ENCODE measurements at regions not wholly inside any gene's neighbourhood (a gene's known extent, or its start where the extent isn't known, plus 50 kb on each side); places are given as distances from the start of the nearest gene placed in this dataset.

DNA sequence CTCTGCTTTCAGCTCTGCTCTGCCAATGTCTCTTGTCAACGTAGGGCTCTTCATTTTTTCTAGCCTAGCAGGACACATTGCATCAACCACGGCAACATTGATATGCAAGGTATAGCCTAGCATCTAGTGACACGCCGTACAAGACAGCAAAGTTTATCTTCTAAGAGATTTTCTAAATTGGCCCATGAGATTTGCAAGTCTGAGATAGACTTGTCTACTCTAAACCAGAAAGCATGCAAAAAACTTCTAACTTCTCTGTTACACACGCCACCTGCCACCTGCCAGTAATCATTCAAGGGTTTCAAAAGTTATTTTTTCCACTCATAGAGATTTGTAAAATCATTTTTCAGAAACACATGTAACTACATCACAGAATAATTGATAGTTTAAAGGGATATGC lies 1265.7 kb downstream of the C4orf33 start:
- TF ChIP-seq, protein P1, sequence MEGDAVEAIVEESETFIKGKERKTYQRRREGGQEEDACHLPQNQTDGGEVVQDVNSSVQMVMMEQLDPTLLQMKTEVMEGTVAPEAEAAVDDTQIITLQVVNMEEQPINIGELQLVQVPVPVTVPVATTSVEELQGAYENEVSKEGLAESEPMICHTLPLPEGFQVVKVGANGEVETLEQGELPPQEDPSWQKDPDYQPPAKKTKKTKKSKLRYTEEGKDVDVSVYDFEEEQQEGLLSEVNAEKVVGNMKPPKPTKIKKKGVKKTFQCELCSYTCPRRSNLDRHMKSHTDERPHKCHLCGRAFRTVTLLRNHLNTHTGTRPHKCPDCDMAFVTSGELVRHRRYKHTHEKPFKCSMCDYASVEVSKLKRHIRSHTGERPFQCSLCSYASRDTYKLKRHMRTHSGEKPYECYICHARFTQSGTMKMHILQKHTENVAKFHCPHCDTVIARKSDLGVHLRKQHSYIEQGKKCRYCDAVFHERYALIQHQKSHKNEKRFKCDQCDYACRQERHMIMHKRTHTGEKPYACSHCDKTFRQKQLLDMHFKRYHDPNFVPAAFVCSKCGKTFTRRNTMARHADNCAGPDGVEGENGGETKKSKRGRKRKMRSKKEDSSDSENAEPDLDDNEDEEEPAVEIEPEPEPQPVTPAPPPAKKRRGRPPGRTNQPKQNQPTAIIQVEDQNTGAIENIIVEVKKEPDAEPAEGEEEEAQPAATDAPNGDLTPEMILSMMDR (IDR thresholded peaks at IDR 0.05) = no peak
- TF ChIP-seq POLR2A (IDR thresholded peaks at IDR 0.05) = no peak

All from right lobe of liver (tissue), 4 donors.